CD14-positive monocyte (primary cell): ENCODE measurements at regions not wholly inside any gene's neighbourhood (a gene's known extent, or its start where the extent isn't known, plus 50 kb on each side); places are given as distances from the start of the nearest gene placed in this dataset.
"Not testable (repeated sequence)": the region's sequence is repeated elsewhere in the genome, so short reads cannot be mapped to it uniquely, and the experiment has no call there.

Experiments
- DNase-seq, 3 donors: peaks; one replicate each; pipeline ENCODE4 v3.0.0-alpha.2; 2011 to 2022
- H2AFZ ChIP-seq: 2 replicates; pipeline ENCODE4 v1.6.0; 2012; ENCODE audit warnings: mild to moderate bottlenecking, low read depth, low read length, inconsistent platforms; ENCODE audit not compliant: insufficient read depth, poor library complexity, severe bottlenecking
- H3K27ac ChIP-seq, 2 donors: 1 replicate in 1 of 2; 2 replicates in 1 of 2; pipeline ENCODE4 v1.5.1; 2012 to 2013; ENCODE audit warnings: low read length in 2 of 2, control low read depth in 1 of 2, inconsistent platforms in 1 of 2, low read depth in 1 of 2, mild to moderate bottlenecking in 1 of 2
- H3K27me3 ChIP-seq, 2 donors: one replicate each; pipeline versions ENCODE4 v1.6.0 to v1.6.1; 2011 to 2013; ENCODE audit warnings: low read length in 2 of 2; ENCODE audit not compliant: control insufficient read depth in 2 of 2, insufficient read depth in 2 of 2
- H3K36me3 ChIP-seq, 2 donors: replicated peaks in 1 of 2; 1 replicate in 1 of 2; 2 replicates in 1 of 2; pipeline versions ENCODE4 v1.5.1 to v1.6.1; 2012 to 2013; ENCODE audit warnings: low read length in 2 of 2, control low read depth in 1 of 2, inconsistent platforms in 1 of 2, mild to moderate bottlenecking in 1 of 2; ENCODE audit not compliant: insufficient read depth in 2 of 2, control insufficient read depth in 1 of 2
- H3K4me1 ChIP-seq, 2 donors: 1 replicate in 1 of 2; 2 replicates in 1 of 2; pipeline versions ENCODE4 v1.5.1 to v1.6.1; 2012 to 2013; ENCODE audit warnings: low read length in 2 of 2, control low read depth in 1 of 2, inconsistent platforms in 1 of 2, mild to moderate bottlenecking in 1 of 2, moderate library complexity in 1 of 2; ENCODE audit not compliant: insufficient read depth in 2 of 2, control insufficient read depth in 1 of 2
- H3K4me2 ChIP-seq: replicated peaks from 2 replicates; pipeline ENCODE3; 2012; ENCODE audit warnings: low read length, moderate library complexity, mild to moderate bottlenecking; ENCODE audit not compliant: poor library complexity, severe bottlenecking; ENCODE audit errors: extremely low read depth
- H3K4me3 ChIP-seq, 3 experiments: fragments of 200-600 bp in 1 of 3; sonication (generic) in 1 of 3; replicated peaks in 1 of 3; 1 replicate in 2 of 3; 2 replicates in 1 of 3; pipeline ENCODE4 v1.5.1; 2011 to 2013; ENCODE audit warnings: low read length in 3 of 3, mild to moderate bottlenecking in 3 of 3, control low read depth in 2 of 3, low read depth in 2 of 3, inconsistent platforms in 1 of 3, moderate library complexity in 1 of 3
- H3K79me2 ChIP-seq: 2 replicates; pipeline ENCODE4 v1.6.0; 2012; ENCODE audit warnings: mild to moderate bottlenecking, control low read depth, inconsistent platforms, low read length, moderate library complexity; ENCODE audit not compliant: insufficient read depth
- H3K9ac ChIP-seq: 2 replicates; pipeline ENCODE4 v1.6.0; 2017; ENCODE audit warnings: low read length, mild to moderate bottlenecking; ENCODE audit not compliant: insufficient read depth, poor library complexity, severe bottlenecking
- H3K9me3 ChIP-seq, 2 donors: replicated peaks in 1 of 2; 1 replicate in 1 of 2; 2 replicates in 1 of 2; pipeline versions ENCODE4 v1.5.1 to v1.6.1; 2012 to 2013; ENCODE audit warnings: low read length in 2 of 2, control low read depth in 1 of 2; ENCODE audit not compliant: control insufficient read depth in 1 of 2, insufficient read depth in 1 of 2
- H4K20me1 ChIP-seq: 2 replicates; pipeline ENCODE4 v1.6.0; 2012; ENCODE audit warnings: mild to moderate bottlenecking, low read length, control low read depth, moderate library complexity; ENCODE audit not compliant: insufficient read depth
- H3K27ac Mint-ChIP-seq, 7 donors: one replicate each; pipeline ENCODE4 v1.8.0; 2020; ENCODE audit warnings: mild to moderate bottlenecking in 7 of 7, mixed read lengths in 7 of 7, moderate library complexity in 6 of 7, inconsistent platforms in 2 of 7
- H3K27me3 Mint-ChIP-seq, 3 donors: one replicate each; pipeline ENCODE4 v1.8.0; 2021 to 2022; ENCODE audit warnings: low read depth in 3 of 3, mild to moderate bottlenecking in 3 of 3, mixed read lengths in 3 of 3, moderate library complexity in 3 of 3, inconsistent platforms in 1 of 3
- H3K36me3 Mint-ChIP-seq, 2 donors: one replicate each; pipeline ENCODE4 v1.8.0; 2020; ENCODE audit warnings: mixed read lengths in 2 of 2, inconsistent platforms in 1 of 2, mild to moderate bottlenecking in 1 of 2
- H3K4me1 Mint-ChIP-seq: one replicate; pipeline ENCODE4 v1.8.0; 2020; ENCODE audit warnings: mild to moderate bottlenecking, mixed read lengths
- H3K4me3 Mint-ChIP-seq, 2 donors: one replicate each; pipeline ENCODE4 v1.8.0; 2020; ENCODE audit warnings: mild to moderate bottlenecking in 2 of 2, mixed read lengths in 2 of 2, moderate library complexity in 1 of 2
- H3K9me3 Mint-ChIP-seq, 7 donors: one replicate each; pipeline ENCODE4 v1.8.0; 2020 to 2022; ENCODE audit warnings: mixed read lengths in 7 of 7, mild to moderate bottlenecking in 6 of 7, moderate library complexity in 6 of 7, inconsistent platforms in 2 of 7
- WGBS: methylation state at CpG from one replicate; pipeline ENCODE4 v1.1.5; 2013; ENCODE audit warnings: missing lambda C conversion rate; ENCODE audit not compliant: insufficient coverage; 5-methylcytosine and 5-hydroxymethylcytosine counted together
- intact Hi-C, 2 donors: fragments of 100-400 bp; cut with micrococcal nuclease; formaldehyde crosslinking; loops; one replicate each; pipeline versions ENCODE4 v1.15.0 to v1.15.1; 2023
- TF ChIP-seq, protein P1 (sequence below): fragments of 200-600 bp; IDR thresholded peaks from one replicate; pipeline ENCODE4 v1.8.0; 2022; ENCODE audit warnings: antibody characterized with exemption, mild to moderate bottlenecking

DNA sequence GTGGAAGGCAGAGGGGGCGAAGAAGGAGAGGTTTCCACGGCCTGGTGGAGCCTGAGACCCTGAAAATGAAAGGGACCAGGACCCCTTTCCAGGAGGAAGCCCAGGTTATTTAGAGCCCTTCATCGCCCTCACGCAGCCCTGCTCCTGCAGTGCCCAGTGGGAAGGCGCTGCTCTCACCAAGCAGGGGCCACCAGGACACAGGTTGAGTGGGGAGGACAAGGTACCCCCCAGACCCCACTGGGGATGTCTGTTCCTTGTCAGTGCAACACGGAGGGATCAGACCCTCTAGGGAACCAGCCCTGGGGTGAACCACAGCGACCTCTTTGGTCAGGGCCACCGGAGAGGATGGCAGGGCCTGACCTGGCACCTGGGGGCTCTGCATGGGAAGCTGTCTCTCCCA lies 163.9 kb downstream of the C16orf95 start:
- intact Hi-C loops = no loop called here
- no peak overlapping the region for H2AFZ ChIP-seq
- Mint-ChIP-seq H3K4me3 (no peak overlapping the region), H3K27me3 (peaks cover 0 to 5% (median 4%) of the 10 kb centered on the region in 3 donors), H3K9me3 (peaks cover 4 to 32% (median 11%) of the 10 kb centered on the region in 7 donors), H3K36me3 (no peaks in the 10 kb centered on the region), H3K4me1 (no peaks in the 10 kb centered on the region), H3K27ac (no peak overlapping the region)
- no peak overlapping the region for H3K4me3 ChIP-seq
- H3K79me2 ChIP-seq = no peaks in the 10 kb centered on the region
- peaks cover 7 to 12% of the 10 kb centered on the region in 2 donors for H3K9me3 ChIP-seq
- DNase-seq = no peak
- WGBS = 97% methylated on average over 8 of the region's 8 CpGs
- TF ChIP-seq, protein P1, sequence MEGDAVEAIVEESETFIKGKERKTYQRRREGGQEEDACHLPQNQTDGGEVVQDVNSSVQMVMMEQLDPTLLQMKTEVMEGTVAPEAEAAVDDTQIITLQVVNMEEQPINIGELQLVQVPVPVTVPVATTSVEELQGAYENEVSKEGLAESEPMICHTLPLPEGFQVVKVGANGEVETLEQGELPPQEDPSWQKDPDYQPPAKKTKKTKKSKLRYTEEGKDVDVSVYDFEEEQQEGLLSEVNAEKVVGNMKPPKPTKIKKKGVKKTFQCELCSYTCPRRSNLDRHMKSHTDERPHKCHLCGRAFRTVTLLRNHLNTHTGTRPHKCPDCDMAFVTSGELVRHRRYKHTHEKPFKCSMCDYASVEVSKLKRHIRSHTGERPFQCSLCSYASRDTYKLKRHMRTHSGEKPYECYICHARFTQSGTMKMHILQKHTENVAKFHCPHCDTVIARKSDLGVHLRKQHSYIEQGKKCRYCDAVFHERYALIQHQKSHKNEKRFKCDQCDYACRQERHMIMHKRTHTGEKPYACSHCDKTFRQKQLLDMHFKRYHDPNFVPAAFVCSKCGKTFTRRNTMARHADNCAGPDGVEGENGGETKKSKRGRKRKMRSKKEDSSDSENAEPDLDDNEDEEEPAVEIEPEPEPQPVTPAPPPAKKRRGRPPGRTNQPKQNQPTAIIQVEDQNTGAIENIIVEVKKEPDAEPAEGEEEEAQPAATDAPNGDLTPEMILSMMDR = no peak
- no peaks in the 10 kb centered on the region for H3K4me1 ChIP-seq
- no peaks in the 10 kb centered on the region for H3K27me3 ChIP-seq
- no peak overlapping the region for H3K27ac ChIP-seq
- no peak overlapping the region for H3K4me2 ChIP-seq
- no peaks in the 10 kb centered on the region for H3K36me3 ChIP-seq
- no peak overlapping the region for H3K9ac ChIP-seq
- no peaks in the 10 kb centered on the region for H4K20me1 ChIP-seq

DNA sequence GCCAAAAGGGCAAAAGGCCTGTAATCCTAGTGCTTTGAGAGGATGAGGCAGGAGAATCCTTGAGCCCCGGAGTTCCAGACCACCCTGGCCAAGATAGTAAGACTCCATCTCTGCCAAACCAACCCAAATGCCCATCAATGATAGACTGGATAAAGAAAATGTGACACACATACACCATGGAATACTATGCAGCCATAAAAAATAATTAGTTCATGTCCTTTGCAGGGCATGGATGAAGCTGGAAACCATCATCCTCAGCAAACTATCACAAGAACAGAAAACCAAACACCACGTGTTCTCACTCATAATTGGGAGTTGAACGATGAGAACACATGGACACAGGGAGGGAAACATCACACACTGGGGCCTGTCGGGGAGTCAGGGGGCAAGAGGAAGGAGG lies 161.9 kb downstream of the C16orf95 start:
- H3K36me3 ChIP-seq, H3K4me3 Mint-ChIP-seq, H3K27ac Mint-ChIP-seq, H3K9ac ChIP-seq, H3K9me3 ChIP-seq, H3K27me3 Mint-ChIP-seq, H3K27me3 ChIP-seq, H3K27ac ChIP-seq, H3K79me2 ChIP-seq, H2AFZ ChIP-seq, H3K4me1 Mint-ChIP-seq, H3K4me3 ChIP-seq, intact Hi-C loops, DNase-seq, H3K36me3 Mint-ChIP-seq, H4K20me1 ChIP-seq, H3K4me2 ChIP-seq, H3K4me1 ChIP-seq: not testable (repeated sequence)
- 100% methylated on average over 1 of the region's 4 CpGs for WGBS
- H3K9me3 Mint-ChIP-seq = peaks cover 0 to 16% (median 2%) of the 10 kb centered on the region in 7 donors
